ENCODE measurements at regions not wholly inside any gene's neighbourhood (a gene's known extent, or its start where the extent isn't known, plus 50 kb on each side); places are given as distances from the start of the nearest gene placed in this dataset.

GRCh38 chr5:166865206-166865605 lies 1426.2 kb upstream of the WWC1 start:
- intact Hi-C loops (cut with micrococcal nuclease), result no loop called here
- ATAC-seq (ENCODE audit: low read depth) (no peak), DNase-seq (no peak)
- H3K9me3 ChIP-seq (ENCODE audit: control extremely low read depth in 1 of 3, control insufficient read depth in 2 of 3, insufficient read depth in 1 of 3, low read length in 2 of 3), result no peaks in the 10 kb centered on the region
- Mint-ChIP-seq H3K4me3 (no peak overlapping the region), H3K4me1 (no peaks in the 10 kb centered on the region), H3K9me3 (ENCODE audit: insufficient read depth) (no peaks in the 10 kb centered on the region), H3K27ac (no peak overlapping the region), H3K27me3 (no peaks in the 10 kb centered on the region)
- CTCF ChIA-PET, result no interaction called here
- TF ChIP-seq EZH2 (IDR thresholded peaks at IDR 0.05; ENCODE audit: borderline replicate concordance, insufficient read depth, low read depth, low read length, poor library complexity, severe bottlenecking) (no peak), CTCF (IDR thresholded peaks at IDR 0.05) (no peak)
- WGBS (ENCODE audit: insufficient coverage), result 88% methylated on average over 4 of the region's 6 CpGs
- no peaks in the 10 kb centered on the region for H3K27me3 ChIP-seq (replicated peaks in 1 of 4; ENCODE audit: control extremely low read depth in 1 of 4, control insufficient read depth in 3 of 4, insufficient read depth in 4 of 4, low read length in 3 of 4)
- H3K36me3 ChIP-seq (replicated peaks in 1 of 2; ENCODE audit: control extremely low read depth in 1 of 2, control insufficient read depth in 1 of 2, extremely low read depth in 1 of 2, insufficient read depth in 2 of 2, low read length in 1 of 2), result no peaks in the 10 kb centered on the region
- H3K27ac ChIP-seq (ENCODE audit: low read length in 2 of 2), result no peak overlapping the region
- H3K4me1 ChIP-seq (ENCODE audit: control insufficient read depth in 2 of 2, insufficient read depth in 2 of 2, low read length in 2 of 2), result no peaks in the 10 kb centered on the region
- no peaks in the 10 kb centered on the region for H3K79me2 ChIP-seq (ENCODE audit: control insufficient read depth, insufficient read depth, low read length)
- H4K20me1 ChIP-seq (ENCODE audit: control insufficient read depth, insufficient read depth, low read length, poor library complexity, severe bottlenecking), result no peaks in the 10 kb centered on the region
- H2AFZ ChIP-seq (ENCODE audit: insufficient read depth, low read depth, low read length, poor library complexity, severe bottlenecking), result no peak overlapping the region
- no peak overlapping the region for H3K4me2 ChIP-seq (replicated peaks; ENCODE audit: low read depth, low read length, poor library complexity, severe bottlenecking)
- H3K9ac ChIP-seq (ENCODE audit: low read length), result no peak overlapping the region
- POLR2A ChIA-PET, result no interaction called here
- H3K4me3 ChIP-seq (ENCODE audit: control extremely low read depth in 1 of 5, extremely low read depth in 1 of 5, insufficient read depth in 1 of 5, low read depth in 2 of 5, low read length in 4 of 5), result no peak overlapping the region

GRCh38 chr5:166880456-166880855 lies 1411.0 kb upstream of the WWC1 start:
- Histone ChIP-seq H3K9ac (ENCODE audit: low read length) (no peak overlapping the region), H4K20me1 (ENCODE audit: control insufficient read depth, insufficient read depth, low read length, poor library complexity, severe bottlenecking) (no peaks in the 10 kb centered on the region), H3K4me2 (replicated peaks; ENCODE audit: low read depth, low read length, poor library complexity, severe bottlenecking) (no peak overlapping the region), H2AFZ (ENCODE audit: insufficient read depth, low read depth, low read length, poor library complexity, severe bottlenecking) (no peak overlapping the region), H3K9me3 (ENCODE audit: control extremely low read depth in 1 of 3, control insufficient read depth in 2 of 3, insufficient read depth in 1 of 3, low read length in 2 of 3) (no peaks in the 10 kb centered on the region), H3K36me3 (replicated peaks in 1 of 2; ENCODE audit: control extremely low read depth in 1 of 2, control insufficient read depth in 1 of 2, extremely low read depth in 1 of 2, insufficient read depth in 2 of 2, low read length in 1 of 2) (no peaks in the 10 kb centered on the region), H3K4me3 (ENCODE audit: control extremely low read depth in 1 of 5, extremely low read depth in 1 of 5, insufficient read depth in 1 of 5, low read depth in 2 of 5, low read length in 4 of 5) (no peak overlapping the region), H3K4me1 (ENCODE audit: control insufficient read depth in 2 of 2, insufficient read depth in 2 of 2, low read length in 2 of 2) (no peaks in the 10 kb centered on the region), H3K79me2 (ENCODE audit: control insufficient read depth, insufficient read depth, low read length) (no peaks in the 10 kb centered on the region), H3K27ac (ENCODE audit: low read length in 2 of 2) (no peak overlapping the region), H3K27me3 (replicated peaks in 1 of 4; ENCODE audit: control extremely low read depth in 1 of 4, control insufficient read depth in 3 of 4, insufficient read depth in 4 of 4, low read length in 3 of 4) (no peaks in the 10 kb centered on the region)
- Mint-ChIP-seq H3K27me3 (no peaks in the 10 kb centered on the region), H3K9me3 (ENCODE audit: insufficient read depth) (no peaks in the 10 kb centered on the region), H3K4me1 (no peaks in the 10 kb centered on the region), H3K27ac (no peak overlapping the region), H3K4me3 (no peak overlapping the region)
- no peak for ATAC-seq (ENCODE audit: low read depth)
- TF ChIP-seq EZH2 (IDR thresholded peaks at IDR 0.05; ENCODE audit: borderline replicate concordance, insufficient read depth, low read depth, low read length, poor library complexity, severe bottlenecking) (no peak), CTCF (IDR thresholded peaks at IDR 0.05) (no peak)
- no peak for DNase-seq
- CTCF ChIA-PET, result no interaction called here
- intact Hi-C loops (cut with micrococcal nuclease), result no loop called here
- WGBS (ENCODE audit: insufficient coverage), result 100% methylated on average over 4 of the region's 9 CpGs
- POLR2A ChIA-PET, result no interaction called here
